Tibial nerve (tissue), 4 donors: ENCODE measurements at regions not wholly inside any gene's neighbourhood (a gene's known extent, or its start where the extent isn't known, plus 50 kb on each side); places are given as distances from the start of the nearest gene placed in this dataset.

Experiments used
- DNase-seq, 2 donors: peaks; one replicate each; pipeline ENCODE4 v3.0.0-alpha.2; 2019; ENCODE audit warnings: low spot score in 2 of 2
- H3K27ac ChIP-seq, 4 donors: fragments of 200-600 bp; sonication (generic) in 3 of 4; one replicate each; pipeline ENCODE4 v1.5.1; 2017 to 2019; ENCODE audit warnings: mild to moderate bottlenecking in 1 of 4
- H3K27me3 ChIP-seq, 2 donors: fragments of 200-600 bp; sonication (generic) in 1 of 2; one replicate each; pipeline versions ENCODE4 v1.5.1 to v1.6.0; 2017 to 2019
- H3K36me3 ChIP-seq, 3 donors: fragments of 200-600 bp; sonication (generic); one replicate each; pipeline ENCODE4 v1.5.1; 2018 to 2019
- H3K4me1 ChIP-seq, 4 donors: fragments of 200-600 bp; sonication (generic) in 3 of 4; one replicate each; pipeline ENCODE4 v1.5.1; 2017 to 2019
- H3K4me3 ChIP-seq, 4 donors: fragments of 200-600 bp; sonication (generic) in 3 of 4; one replicate each; pipeline ENCODE4 v1.5.1; 2017 to 2019; ENCODE audit warnings: mild to moderate bottlenecking in 1 of 4, moderate library complexity in 1 of 4
- H3K9me3 ChIP-seq, 4 donors: fragments of 200-600 bp; sonication (generic) in 3 of 4; one replicate each; pipeline ENCODE4 v1.5.1; 2017 to 2019
- CTCF ChIP-seq, 5 experiments: fragments of 200-600 bp in 3 of 5; fragments of 450-650 bp in 2 of 5; sonication (generic) in 3 of 5; IDR thresholded peaks; one replicate each; pipeline ENCODE4 v1.5.1; 2016 to 2019; ENCODE audit warnings: antibody characterized with exemption in 5 of 5, mild to moderate bottlenecking in 3 of 5, moderate library complexity in 2 of 5
- EP300 ChIP-seq, 2 donors: sonication (generic); formaldehyde crosslinking; IDR thresholded peaks; one replicate each; pipeline ENCODE4 v1.6.1; 2017; ENCODE audit warnings: antibody characterized with exemption in 2 of 2, mild to moderate bottlenecking in 1 of 2
- POLR2A ChIP-seq, 2 donors: fragments of 450-650 bp; IDR thresholded peaks; one replicate each; pipeline ENCODE4 v1.6.1; 2017; ENCODE audit warnings: antibody characterized with exemption in 2 of 2, mild to moderate bottlenecking in 2 of 2, moderate library complexity in 2 of 2
- WGBS, 2 donors: methylation state at CpG; one replicate each; pipeline ENCODE4 v1.1.5; 2018; 5-methylcytosine and 5-hydroxymethylcytosine counted together

GRCh38 chr16:6113749-6114148 is 1016.2 kb upstream of the EEF2KMT start:
- WGBS, 2 donors: 55 to 72% methylated on average over 6 of the region's 6 CpGs
- Histone ChIP-seq H3K27me3 (no peaks in the 10 kb centered on the region), H3K27ac (no peak overlapping the region), H3K9me3 (peaks cover 0 to 2% (median 0%) of the 10 kb centered on the region in 4 donors), H3K4me3 (no peak overlapping the region), H3K4me1 (no peaks in the 10 kb centered on the region), H3K36me3 (no peaks in the 10 kb centered on the region)
- TF ChIP-seq CTCF (IDR thresholded peaks at IDR 0.05) (no peak), EP300 (IDR thresholded peaks at IDR 0.05) (no peak), POLR2A (IDR thresholded peaks at IDR 0.05) (no peak)
- DNase-seq: no peak

- 65 to 82% methylated on average over 2 of the region's 2 CpGs for WGBS, 2 donors
- Histone ChIP-seq H3K27ac (no peak overlapping the region), H3K4me3 (no peak overlapping the region), H3K4me1 (no peaks in the 10 kb centered on the region), H3K36me3 (no peaks in the 10 kb centered on the region), H3K27me3 (no peaks in the 10 kb centered on the region), H3K9me3 (no peaks in the 10 kb centered on the region)
- DNase-seq: no peak
- TF ChIP-seq POLR2A (IDR thresholded peaks at IDR 0.05) (no peak), CTCF (IDR thresholded peaks at IDR 0.05) (no peak), EP300 (IDR thresholded peaks at IDR 0.05) (no peak)
Observed at GRCh38 chr16:6112700-6113099, 1015.1 kb upstream of the EEF2KMT start.

GRCh38 chr16:6111390-6111789 is 1013.8 kb upstream of the EEF2KMT start:
- DNase-seq: no peak
- H3K4me3 ChIP-seq: no peak overlapping the region
- WGBS, 2 donors: 95 to 97% methylated on average over 1 of the region's 1 CpG

GRCh38 chr16:6110346-6110745 is 1012.8 kb upstream of the EEF2KMT start:
- no peak overlapping the region for H3K4me3 ChIP-seq
- TF ChIP-seq POLR2A (IDR thresholded peaks at IDR 0.05) (no peak), EP300 (IDR thresholded peaks at IDR 0.05) (no peak), CTCF (IDR thresholded peaks at IDR 0.05) (no peak)
- H3K27ac ChIP-seq: no peak overlapping the region
- peaks cover 0 to 6% (median 0%) of the 10 kb centered on the region in 4 donors for H3K9me3 ChIP-seq
- no peaks in the 10 kb centered on the region for H3K36me3 ChIP-seq
- H3K27me3 ChIP-seq: no peaks in the 10 kb centered on the region
- 77 to 82% methylated on average over 3 of the region's 3 CpGs for WGBS, 2 donors
- DNase-seq: no peak
- no peaks in the 10 kb centered on the region for H3K4me1 ChIP-seq

More at GRCh38 chr16:6111390-6111789, 1013.8 kb upstream of the EEF2KMT start:
- peaks cover 0 to 6% (median 0%) of the 10 kb centered on the region in 4 donors for H3K9me3 ChIP-seq
- no peak overlapping the region for H3K27ac ChIP-seq
- H3K4me1 ChIP-seq: no peaks in the 10 kb centered on the region
- TF ChIP-seq POLR2A (IDR thresholded peaks at IDR 0.05) (no peak), EP300 (IDR thresholded peaks at IDR 0.05) (no peak), CTCF (IDR thresholded peaks at IDR 0.05) (no peak)
- no peaks in the 10 kb centered on the region for H3K36me3 ChIP-seq
- no peaks in the 10 kb centered on the region for H3K27me3 ChIP-seq

- H3K4me3 ChIP-seq: no peak overlapping the region
- peaks cover 0 to 6% (median 0%) of the 10 kb centered on the region in 4 donors for H3K9me3 ChIP-seq
- TF ChIP-seq EP300 (IDR thresholded peaks at IDR 0.05) (no peak), POLR2A (IDR thresholded peaks at IDR 0.05) (no peak), CTCF (IDR thresholded peaks at IDR 0.05) (no peak)
- no peaks in the 10 kb centered on the region for H3K27me3 ChIP-seq
- H3K36me3 ChIP-seq: no peaks in the 10 kb centered on the region
- DNase-seq: no peak
- no peaks in the 10 kb centered on the region for H3K4me1 ChIP-seq
- H3K27ac ChIP-seq: no peak overlapping the region
- WGBS, 2 donors: 68 to 72% methylated on average over 2 of the region's 2 CpGs
Observed at GRCh38 chr16:6106061-6106460, 1008.5 kb upstream of the EEF2KMT start.
